Urothelium cell line (cell line): ENCODE measurements at regions not wholly inside any gene's neighbourhood (a gene's known extent, or its start where the extent isn't known, plus 50 kb on each side); places are given as distances from the start of the nearest gene placed in this dataset.
"Not testable (repeated sequence)": the region's sequence is repeated elsewhere in the genome, so short reads cannot be mapped to it uniquely, and the experiment has no call there.

Source experiments
- DNase-seq: peaks from one replicate; pipeline ENCODE4 v3.0.0; 2011; ENCODE audit warnings: low spot score, mixed read lengths
- FAIRE-seq: peaks from 2 replicates; lab custom pipeline; 2011; peaks lifted over from hg19 to GRCh38; lab: Jason Lieb, UNC

DNA sequence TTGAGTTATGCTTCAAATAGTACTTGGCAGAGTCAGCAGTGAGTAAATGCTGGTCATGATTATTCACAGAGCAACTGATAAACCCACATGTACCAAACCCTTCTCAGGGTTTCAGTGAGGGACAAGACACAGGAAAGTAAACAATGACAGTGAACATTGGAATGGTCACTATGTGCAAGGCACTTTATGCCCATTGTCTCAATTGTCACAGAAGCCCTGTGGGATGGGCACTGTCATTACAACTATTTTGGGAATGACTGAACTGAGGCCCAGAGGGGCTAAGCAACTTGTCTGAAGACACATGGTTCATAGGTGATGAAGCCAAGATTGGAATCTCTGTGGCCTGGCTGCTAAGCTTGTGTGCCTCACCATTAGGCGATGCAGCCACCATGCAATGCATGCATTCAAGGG is 238.5 kb downstream of the RBM19 start:
- DNase-seq (peak; percentile 45), FAIRE-seq (no peak)

DNA sequence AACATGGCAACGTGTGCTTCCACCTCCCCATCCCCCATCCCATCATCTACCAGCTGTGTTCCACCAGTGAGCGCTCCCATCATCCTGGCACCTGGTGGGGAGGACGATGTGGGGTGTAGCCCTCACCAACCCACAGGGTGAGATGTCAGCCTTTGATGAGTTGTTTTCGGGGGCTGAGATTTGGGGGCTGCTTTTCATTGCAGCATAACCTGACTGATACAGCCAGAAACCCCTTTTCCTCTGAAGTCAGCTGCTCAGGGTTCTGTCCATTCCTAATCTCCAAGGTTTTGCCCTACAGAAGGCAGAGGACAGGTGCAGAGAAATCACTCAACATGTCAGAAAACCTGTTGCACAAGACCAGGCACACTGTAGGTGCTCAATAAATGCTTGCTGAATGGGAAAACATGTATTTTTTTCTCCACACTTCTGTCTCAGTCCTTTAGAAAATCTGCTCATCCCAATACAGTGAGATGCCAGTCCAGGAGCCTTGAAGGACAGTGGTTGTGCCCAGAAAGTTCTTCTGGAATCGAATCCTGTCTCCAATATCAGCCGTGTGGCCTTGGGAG is 239.8 kb downstream of the RBM19 start:
- DNase-seq, result no peak

DNA sequence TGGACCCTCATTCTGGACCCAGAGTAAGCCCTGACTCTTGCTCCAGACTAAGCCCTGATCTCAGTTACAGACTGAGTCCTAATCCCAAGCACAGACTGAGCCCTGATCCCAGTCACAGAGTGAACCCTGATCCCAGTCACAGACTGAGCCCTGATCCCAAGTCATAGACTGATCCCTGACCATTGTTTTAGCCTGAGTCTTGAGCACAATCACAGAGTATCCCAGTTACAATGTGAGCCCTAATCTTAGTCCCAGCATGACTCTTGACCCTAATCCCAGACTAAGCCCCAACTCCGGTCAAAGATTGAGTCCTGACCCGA is 240.6 kb downstream of the RBM19 start:
- FAIRE-seq (no peak), DNase-seq (no peak)

More for the DNA sequence above, 239.8 kb downstream of the RBM19 start:
- no peak for FAIRE-seq

DNA sequence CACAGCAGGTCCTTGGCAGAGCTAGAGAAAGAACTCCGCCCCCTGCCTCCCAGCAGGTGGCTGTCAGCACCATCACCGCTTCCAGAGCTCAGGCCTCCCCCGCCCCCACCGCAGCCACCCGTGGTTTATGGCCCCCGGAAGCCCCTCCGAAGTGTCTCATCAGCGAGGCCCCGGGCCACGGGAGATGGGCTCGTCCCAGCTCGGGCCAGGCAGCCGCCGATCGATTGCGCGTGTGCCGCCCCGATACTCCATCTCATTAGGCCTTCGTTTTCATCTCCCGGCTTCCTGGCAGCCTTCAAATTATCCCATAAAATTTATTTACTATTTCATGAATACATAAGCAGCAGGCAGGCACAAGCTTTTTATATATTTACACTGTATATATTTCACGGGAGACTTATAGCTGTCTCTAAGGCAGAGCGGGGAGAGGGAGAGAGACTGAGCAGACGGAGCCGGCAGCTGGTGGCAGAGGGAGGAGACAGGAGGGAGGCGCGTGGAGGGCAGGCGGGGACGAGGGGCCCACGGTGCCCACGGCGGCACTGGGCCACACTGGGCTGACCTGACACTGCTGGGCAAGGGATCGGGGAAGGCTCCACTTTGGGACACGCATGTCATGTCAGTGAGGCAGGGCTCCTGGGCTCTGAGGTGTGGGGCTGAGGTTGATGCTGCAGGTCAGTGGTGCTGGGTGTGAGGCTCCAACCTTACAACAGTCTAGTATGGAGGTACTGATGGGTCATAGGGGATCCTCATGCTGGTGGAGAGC is 241.2 kb downstream of the RBM19 start:
- no peak for DNase-seq
- FAIRE-seq, result no peak

DNA sequence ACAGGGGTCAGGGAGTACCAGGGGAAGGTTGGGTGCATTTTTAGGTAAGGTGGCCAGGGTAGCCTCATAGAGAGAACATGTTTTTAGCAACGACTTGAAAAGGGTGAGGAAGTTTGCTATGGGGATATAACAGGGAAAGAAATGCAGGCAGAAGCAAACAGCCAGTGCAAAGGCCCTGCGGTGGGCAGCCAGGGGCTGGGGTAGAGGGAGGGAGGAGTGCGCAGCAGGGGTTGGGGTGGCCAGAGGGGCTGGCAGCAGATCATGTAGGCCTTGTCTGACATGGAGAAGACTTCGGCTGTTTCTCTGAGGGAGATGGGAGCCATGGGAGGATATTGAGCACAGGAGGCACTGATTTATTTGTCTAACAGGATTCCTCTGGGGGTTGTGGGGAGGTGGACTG is 242.5 kb downstream of the RBM19 start:
- DNase-seq (no peak), FAIRE-seq (no peak)

DNA sequence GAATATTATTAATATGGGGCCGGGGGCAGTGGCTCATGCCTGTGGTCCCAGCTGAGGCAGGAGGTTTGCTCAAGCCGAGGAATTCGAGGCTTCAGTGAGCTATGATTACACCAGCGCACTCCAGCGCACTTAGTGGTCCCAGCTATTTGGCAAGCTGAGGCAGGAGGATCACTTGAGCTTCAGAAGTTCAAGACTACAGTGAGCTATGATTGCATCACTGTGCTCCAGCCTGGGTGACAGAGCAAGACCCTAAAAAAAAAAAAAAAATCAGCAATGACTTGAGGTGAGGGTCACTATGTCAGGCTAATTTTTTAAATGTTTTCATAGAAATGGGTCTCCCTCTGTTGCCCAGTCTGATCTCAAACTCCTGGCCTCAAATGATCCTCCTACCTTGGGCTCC is 243.4 kb downstream of the RBM19 start:
- FAIRE-seq, result no peak

DNA sequence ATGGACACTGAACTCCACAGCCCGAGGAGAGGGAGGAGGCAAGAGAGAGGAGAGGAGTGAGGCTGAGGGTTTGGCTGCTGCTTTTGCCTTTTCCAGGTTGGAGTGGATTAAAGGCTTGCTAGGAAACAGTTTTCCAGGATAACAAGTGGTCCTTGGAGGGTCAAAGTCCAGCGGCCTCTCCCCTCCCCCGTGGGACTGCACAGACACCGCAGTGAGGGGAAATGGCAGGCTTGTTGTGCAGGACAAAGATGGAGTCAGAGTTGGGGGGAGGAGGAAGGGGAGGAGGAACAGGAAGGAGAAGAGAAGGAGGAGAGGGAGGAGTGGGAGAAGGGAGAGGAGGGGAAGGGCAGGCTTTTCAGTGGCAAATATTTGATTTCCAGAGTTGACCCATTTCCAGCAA is 245.5 kb downstream of the RBM19 start:
- no peak for FAIRE-seq
- no peak for DNase-seq

More for the DNA sequence above, 243.4 kb downstream of the RBM19 start:
- DNase-seq, result no peak

DNA sequence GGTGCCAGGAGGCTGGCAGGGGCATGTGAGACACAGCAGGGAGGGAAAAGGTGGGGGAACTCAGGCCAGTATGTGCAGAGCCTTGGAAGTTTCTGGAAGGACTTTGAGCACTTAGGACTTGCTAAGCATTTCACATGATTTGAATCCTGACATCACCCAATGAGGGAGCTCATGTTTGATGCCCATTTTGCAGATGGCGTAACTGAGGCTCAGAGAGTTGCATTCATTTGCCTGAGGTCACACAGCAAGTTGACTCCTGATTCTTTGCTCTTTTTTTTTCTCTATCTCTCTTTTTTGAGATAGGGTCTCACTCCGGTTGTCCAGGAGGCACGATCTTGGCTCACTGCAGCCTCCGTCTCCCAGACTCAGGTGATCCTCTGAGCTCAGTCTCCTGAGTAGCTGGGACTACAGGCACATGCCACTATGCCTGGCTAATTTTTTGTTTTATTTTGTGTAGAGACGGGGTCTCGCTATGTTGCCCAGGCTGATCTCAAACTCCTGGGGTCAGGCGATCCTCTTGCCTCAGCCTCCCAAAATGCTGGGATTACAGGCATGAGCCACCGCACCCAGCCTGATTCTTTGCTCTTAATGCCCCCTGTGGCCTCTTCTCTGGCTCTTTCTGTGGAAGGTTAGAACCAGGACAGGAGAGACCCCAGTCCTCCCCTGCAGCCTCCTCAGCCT is 246.1 kb downstream of the RBM19 start:
- FAIRE-seq, result no peak
- no peak for DNase-seq

DNA sequence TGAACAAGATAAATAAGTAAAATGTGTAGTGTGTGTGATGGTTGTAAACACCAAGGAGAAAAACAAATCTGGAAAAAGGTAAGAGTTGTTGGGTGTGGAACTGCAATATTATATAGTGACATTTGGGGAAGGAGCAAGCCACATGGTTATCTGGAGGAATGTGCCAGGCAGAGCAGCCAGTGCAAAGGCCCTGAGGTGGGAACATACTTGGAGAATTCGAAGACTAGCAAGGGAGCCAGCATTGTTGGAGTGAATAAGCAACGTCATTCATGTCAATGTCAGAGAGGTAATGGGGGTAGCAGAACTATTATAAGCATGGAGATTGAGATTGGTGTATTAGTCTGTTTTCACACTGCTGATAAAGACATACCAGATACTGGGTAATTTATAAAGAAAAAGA is 241.5 kb upstream of the LHX5 start:
- FAIRE-seq (no peak), DNase-seq (no peak)

DNA sequence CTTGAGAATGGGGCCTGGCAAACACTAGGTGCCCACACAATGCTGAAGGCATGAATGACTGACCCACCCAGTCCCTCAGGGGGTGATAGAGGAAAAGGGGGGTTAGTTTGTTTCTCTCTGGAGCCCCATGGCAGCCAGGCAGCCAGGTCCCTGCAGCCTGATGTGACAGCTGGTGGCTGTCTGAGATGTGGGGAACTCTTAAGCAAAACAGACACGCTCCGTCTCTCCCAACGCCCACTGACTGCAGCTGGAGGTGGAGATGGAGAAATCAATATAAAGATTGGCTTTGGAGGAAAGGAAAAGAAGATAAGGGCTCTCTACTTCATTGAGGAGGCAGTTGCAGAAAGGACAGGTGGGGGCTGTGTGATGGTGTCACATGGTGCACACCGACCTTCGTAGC is 240.8 kb upstream of the LHX5 start:
- FAIRE-seq, result no peak
- DNase-seq, result no peak

DNA sequence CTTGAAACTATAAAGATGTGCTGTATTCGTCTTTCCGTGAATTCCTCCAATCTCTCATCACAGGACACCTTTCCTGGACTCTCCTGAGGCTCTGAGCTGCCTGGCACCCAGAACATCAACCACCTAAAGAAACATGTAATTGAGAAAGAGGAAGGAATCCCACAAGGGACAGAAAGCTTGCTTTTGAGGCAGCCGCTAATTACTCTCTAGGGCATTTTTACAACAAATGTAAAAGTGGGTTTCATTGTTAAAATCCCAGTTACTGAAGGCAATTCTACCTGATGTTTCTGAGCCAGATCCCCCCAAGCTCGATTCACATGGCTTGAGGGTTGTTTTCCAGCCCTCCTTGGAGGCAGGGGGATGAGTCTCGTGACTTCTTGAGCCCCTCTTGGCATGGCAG is 238.5 kb upstream of the LHX5 start:
- DNase-seq (no peak), FAIRE-seq (no peak)

DNA sequence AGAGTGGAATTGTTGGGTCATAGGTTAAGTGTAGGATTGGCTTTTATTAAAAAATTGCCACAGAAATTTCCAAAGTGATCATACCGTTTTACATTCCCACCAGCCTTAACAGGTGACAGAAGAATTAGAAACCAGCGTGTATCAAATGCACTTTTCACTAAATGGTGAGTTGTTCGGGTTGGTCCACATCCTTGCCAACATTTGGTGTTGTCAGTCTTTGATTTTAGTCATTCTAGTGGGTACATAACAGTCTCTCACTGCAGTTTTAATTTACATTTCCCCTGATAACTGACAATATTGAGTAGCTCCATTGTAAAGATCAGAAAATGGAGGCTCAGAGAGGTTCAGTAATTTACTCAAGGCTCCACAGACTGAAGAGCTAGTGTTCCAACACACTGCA is 237.8 kb upstream of the LHX5 start:
- FAIRE-seq, result no peak
- no peak for DNase-seq

DNA sequence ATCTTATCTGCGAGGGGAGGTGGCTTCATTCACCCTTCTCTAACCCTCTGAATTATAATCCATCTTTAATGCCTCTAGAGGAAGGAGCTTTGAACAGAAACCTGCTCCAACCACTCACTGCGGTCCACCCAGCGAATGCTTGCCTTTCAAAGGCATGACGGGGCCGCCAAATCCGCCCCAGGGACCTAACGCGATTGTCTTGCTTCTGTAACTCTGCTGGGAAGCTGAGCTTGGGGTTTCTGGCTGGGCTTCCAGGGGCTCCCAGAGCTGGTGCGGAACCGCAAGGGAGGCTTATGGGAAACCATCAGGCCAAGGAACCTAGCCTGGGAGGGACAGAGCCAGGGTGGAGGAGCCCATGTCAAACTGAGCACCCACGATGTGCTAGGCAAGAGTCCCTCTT is 231.2 kb upstream of the LHX5 start:
- FAIRE-seq, result no peak
- no peak for DNase-seq

DNA sequence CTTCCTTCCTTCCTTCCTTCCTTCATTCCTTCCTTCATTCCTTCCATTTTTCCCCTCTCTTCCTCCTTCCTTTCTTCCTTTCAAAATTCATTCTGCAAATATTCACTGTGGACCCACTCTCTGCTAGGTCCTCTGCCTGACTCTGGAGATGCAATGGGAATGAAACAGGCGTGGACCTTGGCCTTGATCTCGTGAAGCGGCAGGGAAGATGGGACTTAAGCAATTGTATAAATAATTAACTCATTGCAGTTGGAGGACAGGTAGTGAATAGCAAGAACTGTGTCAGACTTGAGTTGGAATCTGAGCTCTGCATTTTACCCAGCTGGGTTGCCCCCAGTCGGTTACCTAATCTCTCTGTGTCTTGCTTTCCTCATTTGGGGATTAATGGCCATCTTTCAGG is 230.6 kb upstream of the LHX5 start:
- no peak for FAIRE-seq
- no peak for DNase-seq

DNA sequence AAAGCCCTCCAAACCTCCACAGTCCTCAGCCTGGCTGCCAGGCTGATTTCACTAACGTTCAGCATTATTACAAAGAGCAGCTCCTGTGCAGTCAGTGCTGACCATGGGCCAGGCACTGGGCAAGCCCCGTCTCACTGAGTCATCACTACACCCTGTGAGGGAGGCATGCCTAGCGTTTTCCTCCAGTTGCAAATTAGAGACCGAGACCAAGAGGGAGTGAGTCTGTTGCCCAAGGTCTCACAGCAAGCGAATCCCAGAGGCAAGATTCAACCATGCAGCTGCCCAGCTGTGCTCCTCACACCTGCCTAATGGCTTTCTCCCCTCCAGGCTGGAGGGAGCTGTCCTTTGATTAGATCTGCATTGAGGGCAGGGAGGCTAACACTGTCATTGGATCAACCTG is 229.3 kb upstream of the LHX5 start:
- DNase-seq (peak; percentile 53), FAIRE-seq (peak; percentile 48)

DNA sequence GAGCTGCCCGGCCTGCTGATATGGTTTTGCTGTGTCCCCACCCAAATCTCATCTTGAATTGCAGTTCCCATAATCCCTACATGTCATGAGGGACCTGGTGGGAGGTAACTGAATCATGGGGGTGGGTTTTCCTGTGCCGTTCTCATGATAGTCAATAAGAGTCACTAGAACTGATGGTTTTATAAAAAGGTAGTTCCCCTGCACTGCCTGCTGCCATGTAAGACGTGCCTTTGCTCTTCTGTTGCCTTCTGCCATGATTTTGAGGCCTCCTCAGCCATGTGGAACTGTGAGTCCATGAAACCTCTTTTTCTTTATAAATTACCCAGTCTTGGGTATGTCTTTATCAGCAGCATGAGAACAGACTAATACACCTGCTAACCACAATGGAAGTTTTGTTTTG is 228.3 kb upstream of the LHX5 start:
- not testable (repeated sequence) for DNase-seq, FAIRE-seq

DNA sequence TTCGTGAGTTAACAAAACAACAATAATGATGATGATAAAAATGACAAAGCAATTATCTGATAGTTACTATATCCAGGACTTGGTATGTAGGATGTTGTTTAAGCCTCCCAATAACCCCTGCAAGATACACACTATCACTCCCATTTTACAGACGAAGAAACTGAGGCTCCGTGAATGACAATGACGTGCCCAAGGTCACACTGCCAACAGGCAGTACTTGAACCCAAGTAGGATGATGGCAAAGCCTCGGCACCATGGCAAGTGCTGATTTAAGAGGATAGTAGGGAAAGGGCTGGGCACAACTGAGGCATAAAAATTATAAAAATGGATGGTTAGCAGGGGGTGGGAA is 226.8 kb upstream of the LHX5 start:
- FAIRE-seq, result no peak
- no peak for DNase-seq

DNA sequence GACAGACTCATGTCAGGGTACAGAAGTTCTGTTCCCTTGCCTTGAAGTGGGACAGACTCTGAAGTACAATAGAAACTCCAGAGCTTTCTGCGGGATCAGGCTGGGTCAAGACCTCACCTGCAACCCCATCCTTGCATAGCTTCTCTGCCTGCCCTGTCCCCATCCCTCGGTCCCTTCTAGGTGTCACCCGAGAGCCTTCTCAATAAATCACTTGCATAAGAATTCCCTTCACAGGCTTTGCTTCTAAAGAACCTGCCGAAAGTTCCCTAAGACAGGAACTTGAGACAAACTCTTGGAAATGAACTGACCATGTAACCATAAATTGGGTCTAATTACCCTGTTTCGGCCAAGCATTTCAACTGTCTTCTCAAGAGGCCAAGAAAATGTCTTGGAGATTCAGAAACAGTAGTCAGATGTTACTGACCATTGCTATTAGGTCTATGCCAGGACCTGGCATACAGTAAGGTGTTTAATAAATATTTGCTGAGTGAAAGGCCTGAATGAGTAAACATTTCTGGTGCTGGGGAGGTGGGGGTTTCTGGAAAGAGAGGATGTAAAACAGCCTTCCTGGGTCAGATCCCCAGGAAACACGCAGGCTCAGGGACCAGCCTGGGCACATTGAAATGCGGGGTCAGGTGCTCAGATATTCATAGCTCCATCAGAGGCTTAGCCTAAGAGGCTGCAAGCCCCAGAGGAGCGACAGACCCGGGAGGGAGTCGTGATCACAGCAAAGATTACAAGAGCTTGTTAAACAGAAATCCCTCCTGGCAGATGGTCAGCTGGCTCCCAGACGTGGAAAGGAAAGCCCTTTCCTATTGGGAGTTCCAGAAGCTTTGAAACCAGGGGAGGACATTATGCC is 226.2 kb upstream of the LHX5 start:
- no peak for FAIRE-seq
- DNase-seq, result no peak

DNA sequence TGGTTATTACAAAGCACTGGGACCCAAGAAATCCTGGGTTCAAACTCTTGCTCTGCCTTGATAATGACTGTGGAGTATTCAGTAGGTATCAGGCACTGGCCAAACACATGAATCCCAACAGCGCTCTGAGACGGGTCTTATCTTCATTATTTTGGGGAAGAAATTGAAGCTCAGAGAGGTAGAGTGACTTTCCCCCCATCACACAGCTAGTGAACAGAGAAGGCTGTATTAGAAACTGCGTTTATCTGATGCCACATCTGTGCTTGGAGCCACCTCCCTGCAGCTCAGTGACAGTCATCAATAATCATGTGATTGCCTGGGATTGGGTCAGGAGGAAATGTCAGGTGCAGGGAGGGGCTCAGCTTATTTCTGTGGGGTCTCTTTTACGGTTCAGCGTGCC is 225.4 kb upstream of the LHX5 start:
- no peak for DNase-seq
- FAIRE-seq, result no peak

DNA sequence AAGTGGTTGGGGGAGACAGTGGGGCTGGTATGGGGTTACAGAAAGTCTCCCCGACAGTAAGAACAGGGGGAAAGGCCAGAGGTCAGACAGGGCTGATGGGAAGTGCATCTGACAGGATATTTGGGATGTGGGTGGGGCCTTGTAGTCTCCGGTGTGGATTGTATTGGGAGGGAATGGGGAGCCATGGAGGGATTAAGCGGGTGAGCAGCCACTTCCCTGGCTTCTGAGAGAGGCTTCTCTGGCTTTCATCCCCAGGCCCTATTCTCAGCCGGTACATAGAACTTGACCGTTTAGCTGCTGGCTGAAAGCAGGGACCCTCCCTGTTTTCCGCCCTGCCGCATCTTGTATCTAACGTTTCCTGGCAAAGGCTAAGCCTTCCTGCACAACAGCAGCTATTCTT is 222.0 kb upstream of the LHX5 start:
- no peak for DNase-seq
- FAIRE-seq, result no peak

DNA sequence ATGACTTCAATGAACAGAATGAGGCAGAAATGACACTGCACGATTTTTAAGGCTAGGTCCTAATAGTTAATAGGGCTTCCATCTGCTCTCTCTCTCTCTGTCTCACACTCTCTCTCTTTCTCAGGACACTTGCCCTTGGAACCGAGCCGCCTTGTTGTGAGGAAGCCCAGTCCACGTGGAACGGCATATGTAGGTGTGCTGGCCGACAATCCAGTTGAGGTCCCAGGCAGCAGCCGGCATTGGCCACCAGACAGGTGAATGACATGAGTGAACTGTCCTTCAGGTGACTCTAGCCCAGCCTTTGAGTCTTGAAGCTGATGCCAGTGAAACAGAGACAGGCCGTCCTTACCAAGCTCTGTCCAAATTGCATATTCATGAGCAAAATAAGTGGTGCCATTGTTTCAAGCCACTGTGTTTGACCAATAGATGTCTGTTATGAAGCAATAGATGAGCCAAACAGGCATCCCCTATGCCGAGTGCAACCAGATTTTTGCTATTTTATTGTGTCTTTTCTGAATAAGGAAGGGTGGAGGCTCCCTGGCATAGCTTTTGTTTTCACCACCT is 217.5 kb upstream of the LHX5 start:
- FAIRE-seq, result peak; percentile 20
- no peak for DNase-seq
